Heart left ventricle (tissue), 16 donors: ENCODE measurements at regions not wholly inside any gene's neighbourhood (a gene's known extent, or its start where the extent isn't known, plus 50 kb on each side); places are given as distances from the start of the nearest gene placed in this dataset.
A peak's percentile ranks its signal among the peaks of the same experiment; 100 is the strongest.

ENCODE experiments used
- ATAC-seq, 4 donors: fragments of 200-7000 bp; cut with Tn5 transposase; one replicate each; pipeline ENCODE4 v1.9.1; 2020 to 2022; ENCODE audit warnings: moderate library complexity in 4 of 4, mild to moderate bottlenecking in 3 of 4, moderate number of reproducible peaks in 1 of 4
- DNase-seq, 5 donors: peaks; one replicate each; pipeline ENCODE4 v3.0.0-alpha.2; 2020
- H3K27ac ChIP-seq, 12 donors: fragments of 200-600 bp; sonication (generic) in 4 of 12; one replicate each; pipeline versions ENCODE4 v1.5.0 to v1.8.0; 2016 to 2022; ENCODE audit warnings: mild to moderate bottlenecking in 2 of 12
- H3K27me3 ChIP-seq, 9 donors: fragments of 200-600 bp; sonication (generic) in 2 of 9; one replicate each; pipeline versions ENCODE4 v1.5.1 to v1.8.0; 2016 to 2022; ENCODE audit warnings: mild to moderate bottlenecking in 3 of 9
- H3K36me3 ChIP-seq, 9 donors: fragments of 200-600 bp; sonication (generic) in 2 of 9; one replicate each; pipeline versions ENCODE4 v1.5.0 to v1.8.0; 2018 to 2022; ENCODE audit warnings: mild to moderate bottlenecking in 2 of 9
- H3K4me1 ChIP-seq, 12 donors: fragments of 200-600 bp; sonication (generic) in 4 of 12; one replicate each; pipeline versions ENCODE4 v1.5.0 to v1.8.0; 2016 to 2022; ENCODE audit warnings: mild to moderate bottlenecking in 3 of 12
- H3K4me3 ChIP-seq, 12 donors: fragments of 200-600 bp; sonication (generic) in 4 of 12; one replicate each; pipeline versions ENCODE4 v1.5.0 to v1.8.0; 2017 to 2022; ENCODE audit warnings: mild to moderate bottlenecking in 9 of 12, moderate library complexity in 4 of 12
- H3K9me3 ChIP-seq, 12 donors: fragments of 200-600 bp; sonication (generic) in 4 of 12; one replicate each; pipeline versions ENCODE4 v1.5.0 to v1.8.0; 2016 to 2022; ENCODE audit warnings: mild to moderate bottlenecking in 1 of 12
- POLR2A ChIP-seq, 2 donors: fragments of 450-650 bp; IDR thresholded peaks; one replicate each; pipeline ENCODE4 v1.6.1; 2017; ENCODE audit warnings: antibody characterized with exemption in 2 of 2, mild to moderate bottlenecking in 2 of 2, moderate library complexity in 2 of 2
- WGBS, 4 donors: extraction: QIAGEN DNeasy Blood & Tissue Kit in 2 of 4; methylation state at CpG; one replicate each; pipeline versions ENCODE4 v1.1.5 to v1.1.7; 2013 to 2018; 5-methylcytosine and 5-hydroxymethylcytosine counted together
- intact Hi-C, 10 donors: fragments of 100-400 bp; cut with DNase I; formaldehyde crosslinking; loops; one replicate each; pipeline versions ENCODE4 v1.11.1 to v1.14.2; 2022
- TF ChIP-seq, protein P1 (sequence below), 12 donors: fragments of 200-600 bp; sonication (generic) in 4 of 12; IDR thresholded peaks; one replicate each; pipeline versions ENCODE4 v1.5.0 to v1.8.0; 2018 to 2022; ENCODE audit warnings: antibody characterized with exemption in 12 of 12, mild to moderate bottlenecking in 5 of 12
- donor health status: ischemic (EF 13 %, LVEDD 7.1; RV severe dilation, severe dysfunction).
- donor health status: healthy with polysubstance abuse.
- donor health status: DM: no; HTN: yes; CAD: no.
- donor health status: DM: no; HTN: no; CAD: no.
- donor health status: ischemic (EF 25% LVEDD 6.9; RV normal size, moderate dysfunction).
- donor health status: ischemic (EF 25% LVEDD 5.7; RV mildly dilated, moderate dysfunction).
- donor health status: healthy.
- donor health status: DM: yes; HTN: yes; CAD: no.
- donor health status: ischemic (EF 35%, LVEDD 5.7; RV mildly dilated, moderate dysfunction).
- donor health status: nonischemic (EF 11% LVEDD 7.7; RV severe dilation, severe dysfunction).
- donor health status: DM: yes; HTN: yes; CAD: no.
- donor health status: PGD.
- donor health status: ischemic (EF 29% LVEDD 5.4; RV normal size, mild dysfunction).
- donor health status: nonischemic (EF 23%, LVEDD 6.1; RV moderate dilation, normal function).

DNA sequence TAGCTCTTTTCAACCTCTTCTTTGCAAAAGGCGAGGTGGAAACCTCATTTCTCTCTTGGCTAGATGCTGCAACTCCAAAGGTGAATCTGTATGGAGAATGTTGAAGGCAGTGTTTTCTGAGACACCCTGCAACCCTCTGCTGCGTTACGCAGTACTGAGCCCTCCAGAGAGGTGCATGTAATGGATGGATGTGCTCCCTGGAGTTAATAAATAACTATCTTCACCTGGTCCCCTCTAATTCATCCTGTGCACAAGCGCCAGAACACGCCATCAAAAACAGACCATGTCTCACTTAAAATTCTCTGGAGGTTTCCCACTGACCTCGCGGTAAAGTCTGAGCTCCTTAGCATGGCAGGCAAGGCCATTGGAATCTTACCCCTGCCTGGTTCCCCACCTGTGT, 234.4 kb upstream of the PWP1 start:
- 80 to 82% (median 81%) methylated on average over 7 of the region's 7 CpGs for WGBS, 4 donors
- no peak for ATAC-seq
- intact Hi-C loops = loop anchor here in 1 of 10 donors (10.0 kb wide), 1 partner anchor 74 kb away; no protein-coding TSS in a partner anchor

DNA sequence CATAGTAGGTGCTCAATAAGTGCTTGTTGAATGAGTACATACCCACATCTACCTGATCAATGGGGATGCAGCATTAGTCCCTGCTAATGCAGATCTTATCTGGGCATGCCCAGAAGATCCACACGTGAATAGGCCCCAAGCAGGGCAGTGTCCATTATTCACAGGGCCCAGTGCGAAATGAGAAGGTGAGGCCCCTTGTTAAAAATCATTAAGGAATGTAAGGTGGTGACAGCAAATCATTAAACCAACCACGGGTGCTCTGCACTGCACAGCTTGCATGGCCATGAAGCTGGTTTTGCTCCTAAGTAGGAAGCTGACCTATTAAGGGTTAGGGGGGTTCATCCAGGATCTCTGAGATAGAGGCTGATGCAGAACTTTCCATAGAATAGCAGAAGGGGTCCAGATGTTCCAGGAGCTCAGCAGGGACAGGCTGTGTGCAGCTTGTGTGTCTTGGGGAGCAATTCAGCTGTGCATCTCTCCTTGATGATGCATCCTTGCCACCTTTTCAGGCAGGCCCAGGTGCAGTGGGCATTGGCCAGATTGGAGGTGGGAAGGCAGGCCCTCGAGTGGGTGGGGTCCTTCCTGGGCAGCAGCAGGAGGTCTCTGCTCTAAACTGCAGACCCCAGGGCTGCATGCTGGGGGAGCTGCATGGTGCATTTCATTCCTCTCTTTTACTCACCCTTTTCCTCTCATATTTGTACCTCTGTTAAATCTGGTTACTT, 231.3 kb upstream of the PWP1 start:
- ATAC-seq (peak in 1 of 4 donors; percentile 33), DNase-seq (no peak)
- 57 to 77% (median 69%) methylated on average over 4 of the region's 4 CpGs for WGBS, 4 donors
- Histone ChIP-seq H3K36me3 (no peaks in the 10 kb centered on the region), H3K4me1 (no peaks in the 10 kb centered on the region), H3K27me3 (peaks cover 0 to 5% (median 0%) of the 10 kb centered on the region in 9 donors), H3K27ac (no peak overlapping the region), H3K9me3 (no peaks in the 10 kb centered on the region), H3K4me3 (no peak overlapping the region)
- TF ChIP-seq, protein P1, sequence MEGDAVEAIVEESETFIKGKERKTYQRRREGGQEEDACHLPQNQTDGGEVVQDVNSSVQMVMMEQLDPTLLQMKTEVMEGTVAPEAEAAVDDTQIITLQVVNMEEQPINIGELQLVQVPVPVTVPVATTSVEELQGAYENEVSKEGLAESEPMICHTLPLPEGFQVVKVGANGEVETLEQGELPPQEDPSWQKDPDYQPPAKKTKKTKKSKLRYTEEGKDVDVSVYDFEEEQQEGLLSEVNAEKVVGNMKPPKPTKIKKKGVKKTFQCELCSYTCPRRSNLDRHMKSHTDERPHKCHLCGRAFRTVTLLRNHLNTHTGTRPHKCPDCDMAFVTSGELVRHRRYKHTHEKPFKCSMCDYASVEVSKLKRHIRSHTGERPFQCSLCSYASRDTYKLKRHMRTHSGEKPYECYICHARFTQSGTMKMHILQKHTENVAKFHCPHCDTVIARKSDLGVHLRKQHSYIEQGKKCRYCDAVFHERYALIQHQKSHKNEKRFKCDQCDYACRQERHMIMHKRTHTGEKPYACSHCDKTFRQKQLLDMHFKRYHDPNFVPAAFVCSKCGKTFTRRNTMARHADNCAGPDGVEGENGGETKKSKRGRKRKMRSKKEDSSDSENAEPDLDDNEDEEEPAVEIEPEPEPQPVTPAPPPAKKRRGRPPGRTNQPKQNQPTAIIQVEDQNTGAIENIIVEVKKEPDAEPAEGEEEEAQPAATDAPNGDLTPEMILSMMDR (IDR thresholded peaks at IDR 0.05) = no peak
- no peak for TF ChIP-seq POLR2A (IDR thresholded peaks at IDR 0.05)
- intact Hi-C loops = loop anchor here in 1 of 10 donors (10.0 kb wide), 1 partner anchor 71 kb away; no protein-coding TSS in a partner anchor

More for the DNA sequence above, 234.4 kb upstream of the PWP1 start:
- no peak for DNase-seq
- Histone ChIP-seq H3K9me3 (no peaks in the 10 kb centered on the region), H3K27ac (no peak overlapping the region), H3K27me3 (peaks cover 0 to 8% (median 0%) of the 10 kb centered on the region in 9 donors), H3K4me1 (no peaks in the 10 kb centered on the region), H3K36me3 (no peaks in the 10 kb centered on the region), H3K4me3 (no peak overlapping the region)
- TF ChIP-seq, protein P1 (IDR thresholded peaks at IDR 0.05) = no peak
- TF ChIP-seq POLR2A (IDR thresholded peaks at IDR 0.05) = no peak

DNA sequence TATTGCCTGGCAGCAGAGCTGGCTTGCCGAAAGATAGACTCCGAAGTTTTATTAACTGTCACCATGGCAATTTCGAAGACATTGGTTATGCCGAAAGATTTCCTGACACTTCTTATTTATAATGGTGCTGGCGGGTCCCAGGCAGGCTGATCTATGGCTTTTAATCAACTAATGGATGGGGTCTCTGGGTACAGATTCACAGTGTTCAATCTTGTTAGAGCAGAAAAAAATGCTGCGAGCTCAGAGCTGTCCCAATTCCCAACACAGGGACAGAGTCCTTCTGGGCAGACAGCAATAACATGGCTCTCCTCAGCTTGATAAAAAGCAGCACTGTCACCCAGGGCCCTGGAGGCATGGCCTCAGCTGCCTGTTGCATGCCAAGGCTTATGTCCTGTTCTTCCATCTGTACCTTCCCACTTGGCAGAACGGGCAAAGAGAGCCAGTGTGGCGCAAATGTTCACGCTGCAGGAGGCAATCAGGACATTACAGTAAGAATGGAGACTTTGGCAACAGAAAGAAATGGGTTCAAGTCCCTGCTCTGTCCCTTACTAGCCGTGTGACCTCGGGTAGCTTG, 228.2 kb upstream of the PWP1 start:
- Histone ChIP-seq H3K4me1 (peaks cover 0 to 8% (median 0%) of the 10 kb centered on the region in 12 donors), H3K36me3 (no peaks in the 10 kb centered on the region), H3K9me3 (no peaks in the 10 kb centered on the region), H3K4me3 (no peak overlapping the region), H3K27me3 (peaks cover 0 to 1% (median 0%) of the 10 kb centered on the region in 9 donors), H3K27ac (no peak overlapping the region)
- DNase-seq (no peak), ATAC-seq (peak in 1 of 4 donors; percentile 29)
- TF ChIP-seq POLR2A (IDR thresholded peaks at IDR 0.05) = no peak
- TF ChIP-seq, protein P1 (IDR thresholded peaks at IDR 0.05) = no peak
- WGBS, 4 donors = 84 to 93% (median 89%) methylated on average over 11 of the region's 11 CpGs
- intact Hi-C loops = loop anchor here in 1 of 10 donors (10.0 kb wide), 1 partner anchor 67 kb away; no protein-coding TSS in a partner anchor

DNA sequence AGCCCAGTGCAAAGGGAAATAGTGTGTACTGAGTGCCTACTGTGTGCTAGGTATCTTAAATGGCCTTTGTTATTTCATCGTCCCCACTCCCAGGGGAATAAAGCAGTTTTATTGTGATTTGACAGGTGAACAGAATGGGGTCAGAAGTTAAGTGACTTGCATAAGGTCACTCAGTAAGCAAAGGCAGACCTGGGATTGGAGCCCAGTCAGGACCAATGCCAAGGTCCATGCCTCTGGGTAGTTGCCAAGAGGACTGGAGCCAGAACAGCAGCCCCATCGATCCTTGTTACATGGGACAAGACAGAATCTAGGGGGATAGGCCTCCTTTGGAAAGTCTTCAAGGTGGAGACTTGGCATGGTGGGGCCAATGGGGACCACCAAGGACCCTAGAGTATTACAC, 227.4 kb upstream of the PWP1 start:
- ATAC-seq = peak in 3 of 4 donors; percentile 44 to 70 (median 63)
- intact Hi-C loops = loop anchor here in 1 of 10 donors (10.0 kb wide), 1 partner anchor 67 kb away; no protein-coding TSS in a partner anchor
- Histone ChIP-seq H3K27me3 (no peaks in the 10 kb centered on the region), H3K9me3 (no peaks in the 10 kb centered on the region), H3K4me1 (peaks cover 0 to 8% (median 0%) of the 10 kb centered on the region in 12 donors), H3K4me3 (no peak overlapping the region), H3K36me3 (no peaks in the 10 kb centered on the region), H3K27ac (no peak overlapping the region)
- TF ChIP-seq POLR2A (IDR thresholded peaks at IDR 0.05) = no peak
- TF ChIP-seq, protein P1 (IDR thresholded peaks at IDR 0.05) = no peak
- DNase-seq = peak in 1 of 5 donors; percentile 37
- 53 to 61% (median 57%) methylated on average over 2 of the region's 2 CpGs for WGBS, 4 donors
